Left ventricle myocardium inferior (tissue), 1 donor: ENCODE measurements at regions not wholly inside any gene's neighbourhood (a gene's known extent, or its start where the extent isn't known, plus 50 kb on each side); places are given as distances from the start of the nearest gene placed in this dataset.

Source experiments
- DNase-seq: peaks from one replicate; pipeline ENCODE4 v3.0.0-alpha.2; 2020
- H3K27ac ChIP-seq: fragments of 200-600 bp; replicated peaks from 2 replicates; pipeline ENCODE4 v1.8.0; 2021
- H3K27me3 ChIP-seq: fragments of 200-600 bp; 2 replicates; pipeline ENCODE4 v1.8.0; 2021; ENCODE audit warnings: low read depth
- H3K36me3 ChIP-seq: fragments of 200-600 bp; 2 replicates; pipeline ENCODE4 v1.8.0; 2021
- H3K4me1 ChIP-seq: fragments of 200-600 bp; 2 replicates; pipeline ENCODE4 v1.8.0; 2021
- H3K4me3 ChIP-seq: fragments of 200-600 bp; 2 replicates; pipeline ENCODE4 v1.8.0; 2021; ENCODE audit warnings: mild to moderate bottlenecking, moderate library complexity
- H3K9me3 ChIP-seq: fragments of 200-600 bp; replicated peaks from 2 replicates; pipeline ENCODE4 v1.8.0; 2021
- CTCF ChIP-seq: fragments of 200-600 bp; IDR thresholded peaks from 2 replicates; pipeline ENCODE4 v1.8.0; 2021; ENCODE audit warnings: antibody characterized with exemption, mild to moderate bottlenecking, borderline replicate concordance
- intact Hi-C: fragments of 100-400 bp; cut with micrococcal nuclease; formaldehyde crosslinking; loops from one replicate; pipeline ENCODE4 v1.11.0; 2022
- donor health status: DM: no; HTN: yes; CAD: no; lungs with severe emphysema.

- Histone ChIP-seq H3K27ac (no peak overlapping the region), H3K36me3 (no peaks in the 10 kb centered on the region), H3K4me3 (no peak overlapping the region), H3K27me3 (peaks cover 16% of the 10 kb centered on the region), H3K4me1 (no peaks in the 10 kb centered on the region), H3K9me3 (no peaks in the 10 kb centered on the region)
- intact Hi-C loops: no loop called here
- no peak for DNase-seq
- no peak for TF ChIP-seq CTCF
Observed at GRCh38 chr10:121059351-121059750, 208.2 kb downstream of the WDR11 start.

DNA sequence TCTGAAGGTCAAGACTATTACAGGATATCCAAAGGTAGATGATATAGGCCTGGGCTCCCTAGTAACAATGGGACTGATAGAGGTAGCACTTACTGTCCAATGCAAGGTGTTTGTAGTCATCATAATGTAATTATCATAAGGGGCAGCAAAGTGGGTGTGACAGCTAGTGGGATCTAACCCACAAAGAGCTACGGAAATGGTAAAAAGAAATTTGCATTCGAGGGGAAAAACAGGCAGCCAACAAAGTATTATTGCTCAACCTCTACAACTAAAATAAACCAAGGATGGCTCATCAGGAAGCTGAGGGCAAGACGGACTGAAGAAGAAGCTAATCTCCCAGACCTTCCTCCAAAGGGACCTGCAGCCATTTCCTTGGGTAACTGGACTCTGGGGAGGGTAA is 211.0 kb downstream of the WDR11 start:
- Histone ChIP-seq H3K27ac (no peak overlapping the region), H3K9me3 (no peaks in the 10 kb centered on the region), H3K4me3 (no peak overlapping the region), H3K4me1 (no peaks in the 10 kb centered on the region), H3K27me3 (peaks cover 16% of the 10 kb centered on the region), H3K36me3 (no peaks in the 10 kb centered on the region)
- DNase-seq: no peak
- no peak for TF ChIP-seq CTCF
- intact Hi-C loops: no loop called here

GRCh38 chr10:121063744-121064143 is 212.6 kb downstream of the WDR11 start:
- H3K4me3 ChIP-seq: no peak overlapping the region
- H3K27me3 ChIP-seq: peaks cover 21% of the 10 kb centered on the region
- no peak for TF ChIP-seq CTCF
- intact Hi-C loops: no loop called here
- DNase-seq: no peak
- no peaks in the 10 kb centered on the region for H3K4me1 ChIP-seq
- no peaks in the 10 kb centered on the region for H3K9me3 ChIP-seq
- no peaks in the 10 kb centered on the region for H3K36me3 ChIP-seq
- H3K27ac ChIP-seq: no peak overlapping the region

- no peak overlapping the region for H3K27ac ChIP-seq
- H3K9me3 ChIP-seq: no peaks in the 10 kb centered on the region
- no peaks in the 10 kb centered on the region for H3K4me1 ChIP-seq
- no peak overlapping the region for H3K4me3 ChIP-seq
- H3K36me3 ChIP-seq: no peaks in the 10 kb centered on the region
- intact Hi-C loops: no loop called here
- TF ChIP-seq CTCF: no peak
- peaks cover 23% of the 10 kb centered on the region for H3K27me3 ChIP-seq
- no peak for DNase-seq
Observed at GRCh38 chr10:121064491-121064890, 213.3 kb downstream of the WDR11 start.

- H3K9me3 ChIP-seq: no peaks in the 10 kb centered on the region
- intact Hi-C loops: no loop called here
- DNase-seq: no peak
- no peak for TF ChIP-seq CTCF
- H3K27me3 ChIP-seq: peaks cover 26% of the 10 kb centered on the region
- H3K4me1 ChIP-seq: no peaks in the 10 kb centered on the region
- no peak overlapping the region for H3K4me3 ChIP-seq
- H3K36me3 ChIP-seq: no peaks in the 10 kb centered on the region
- no peak overlapping the region for H3K27ac ChIP-seq
Observed at GRCh38 chr10:121065330-121065729, 214.2 kb downstream of the WDR11 start.
